ENCODE measurements at regions not wholly inside any gene's neighbourhood (a gene's known extent, or its start where the extent isn't known, plus 50 kb on each side); places are given as distances from the start of the nearest gene placed in this dataset.

GRCh38 chr11:42301777-42302176 lies 842.3 kb upstream of the LRRC4C start:
- TF ChIP-seq CTCF (IDR thresholded peaks at IDR 0.05) (no peak), REST (IDR thresholded peaks at IDR 0.05; ENCODE audit: insufficient read depth in 1 of 2, low read depth in 2 of 2, low read length in 1 of 2) (no peak), POLR2AphosphoS5 (IDR thresholded peaks at IDR 0.05; ENCODE audit: low read depth, low read length) (no peak)

Data from Panc1 (cell line).